ENCODE measurements at regions not wholly inside any gene's neighbourhood (a gene's known extent, or its start where the extent isn't known, plus 50 kb on each side); places are given as distances from the start of the nearest gene placed in this dataset.

DNA sequence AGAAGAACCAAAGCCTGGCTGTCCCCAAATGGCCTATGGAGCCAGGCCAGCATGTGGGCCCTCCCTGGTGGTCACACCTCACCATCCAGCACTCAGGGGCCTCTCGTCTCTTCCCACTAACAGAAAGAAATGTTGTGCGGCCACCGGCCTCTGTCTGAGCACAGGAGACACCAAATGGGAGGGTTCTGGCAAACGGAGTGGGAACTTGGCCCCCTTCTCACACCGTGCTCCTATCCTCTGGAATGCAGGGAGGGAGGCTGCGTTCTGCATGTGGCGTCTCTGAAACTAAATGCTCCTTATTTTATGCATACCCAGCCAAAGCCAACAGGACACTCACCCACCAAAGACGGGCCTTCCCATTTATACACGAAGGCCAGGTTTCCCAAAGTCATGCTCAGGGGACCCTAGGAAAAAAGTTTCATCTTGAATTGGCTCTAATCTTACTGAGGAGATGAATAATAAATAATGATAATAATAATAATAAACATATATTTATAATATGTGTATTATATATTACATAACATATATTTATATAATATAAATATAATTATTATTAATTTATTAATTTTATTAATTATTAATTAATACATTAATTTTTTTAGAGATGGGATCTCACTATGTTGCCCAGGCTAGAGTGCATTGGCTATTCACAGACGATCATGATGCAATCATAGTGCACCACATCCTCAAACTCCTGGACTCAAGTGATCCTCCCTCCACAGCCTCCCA lies 102.4 kb downstream of the FOXF2 start:
- DNase-seq (ENCODE audit: low read depth, low spot score) = no peak
- in situ Hi-C loops (cut with HindIII; ENCODE audit: low sequenced_read_pairs) = no loop called here
- no peak overlapping the region for H3K4me3 ChIP-seq (ENCODE audit: low read depth, low read length)
- TF ChIP-seq, protein P1, sequence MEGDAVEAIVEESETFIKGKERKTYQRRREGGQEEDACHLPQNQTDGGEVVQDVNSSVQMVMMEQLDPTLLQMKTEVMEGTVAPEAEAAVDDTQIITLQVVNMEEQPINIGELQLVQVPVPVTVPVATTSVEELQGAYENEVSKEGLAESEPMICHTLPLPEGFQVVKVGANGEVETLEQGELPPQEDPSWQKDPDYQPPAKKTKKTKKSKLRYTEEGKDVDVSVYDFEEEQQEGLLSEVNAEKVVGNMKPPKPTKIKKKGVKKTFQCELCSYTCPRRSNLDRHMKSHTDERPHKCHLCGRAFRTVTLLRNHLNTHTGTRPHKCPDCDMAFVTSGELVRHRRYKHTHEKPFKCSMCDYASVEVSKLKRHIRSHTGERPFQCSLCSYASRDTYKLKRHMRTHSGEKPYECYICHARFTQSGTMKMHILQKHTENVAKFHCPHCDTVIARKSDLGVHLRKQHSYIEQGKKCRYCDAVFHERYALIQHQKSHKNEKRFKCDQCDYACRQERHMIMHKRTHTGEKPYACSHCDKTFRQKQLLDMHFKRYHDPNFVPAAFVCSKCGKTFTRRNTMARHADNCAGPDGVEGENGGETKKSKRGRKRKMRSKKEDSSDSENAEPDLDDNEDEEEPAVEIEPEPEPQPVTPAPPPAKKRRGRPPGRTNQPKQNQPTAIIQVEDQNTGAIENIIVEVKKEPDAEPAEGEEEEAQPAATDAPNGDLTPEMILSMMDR (IDR thresholded peaks at IDR 0.05; ENCODE audit: low read depth, low read length) = no peak

DNA sequence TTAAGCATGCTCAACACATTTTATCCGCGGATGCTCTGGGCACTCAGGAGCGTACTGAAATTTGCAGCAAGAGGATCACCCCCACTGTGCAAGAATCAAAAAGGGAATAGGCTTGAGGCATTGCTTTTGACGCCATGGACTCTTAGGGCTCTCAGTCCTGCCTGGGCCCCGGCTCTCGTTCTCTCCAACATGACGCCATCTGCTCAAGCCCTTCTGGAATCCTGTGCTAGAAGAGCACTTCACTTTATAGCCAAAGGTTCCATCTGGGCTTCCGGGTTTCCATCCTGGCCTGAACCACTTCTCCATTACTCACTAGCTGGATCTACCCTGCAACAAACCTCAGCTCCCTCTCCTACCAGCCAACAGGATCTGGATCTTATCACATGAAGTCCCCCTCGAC lies 105.3 kb downstream of the FOXF2 start:
- TF ChIP-seq, protein P1 (IDR thresholded peaks at IDR 0.05; ENCODE audit: low read depth, low read length) = no peak
- H3K4me3 ChIP-seq (ENCODE audit: low read depth, low read length) = no peak overlapping the region
- in situ Hi-C loops (cut with HindIII; ENCODE audit: low sequenced_read_pairs) = no loop called here
- DNase-seq (ENCODE audit: low read depth, low spot score) = no peak

DNA sequence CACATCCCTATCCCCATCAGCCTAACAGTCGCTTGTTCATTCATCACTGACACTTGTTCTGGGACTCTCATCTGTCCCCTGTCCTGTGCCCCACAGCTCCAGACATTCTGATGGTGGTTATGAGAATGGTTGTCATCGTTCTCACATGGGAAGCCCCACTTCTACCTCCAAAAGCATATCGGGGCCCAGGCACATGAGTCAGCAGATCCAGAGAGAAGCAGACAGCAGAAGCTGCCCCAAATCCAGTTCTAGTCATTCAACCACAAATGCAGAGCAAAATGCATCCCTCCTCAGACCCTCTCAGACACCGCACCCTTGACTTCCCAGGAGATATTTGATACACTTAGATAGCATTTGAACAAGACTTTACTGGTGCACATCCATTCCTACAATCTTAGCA lies 106.0 kb downstream of the FOXF2 start:
- no peak overlapping the region for H3K4me3 ChIP-seq (ENCODE audit: low read depth, low read length)
- DNase-seq (ENCODE audit: low read depth, low spot score) = no peak
- TF ChIP-seq, protein P1 (IDR thresholded peaks at IDR 0.05; ENCODE audit: low read depth, low read length) = no peak
- in situ Hi-C loops (cut with HindIII; ENCODE audit: low sequenced_read_pairs) = no loop called here

DNA sequence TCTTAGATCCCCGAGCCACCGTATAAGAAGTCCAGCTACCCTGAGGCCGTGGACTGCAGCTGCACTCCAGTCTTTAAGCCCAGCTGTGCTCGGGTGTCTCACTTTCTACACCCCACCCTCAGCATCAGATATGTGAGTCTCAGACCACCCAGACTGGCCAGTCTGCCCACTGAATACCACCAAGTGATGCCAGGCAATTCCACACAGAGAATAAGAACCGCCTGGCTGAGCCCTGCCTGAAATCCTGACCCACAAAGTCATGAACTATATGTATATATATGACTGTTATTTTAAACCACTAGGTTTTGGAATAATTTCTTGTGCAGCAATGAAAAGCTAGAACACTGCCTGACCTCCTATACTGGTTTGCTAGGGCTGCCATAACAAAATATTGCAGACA lies 106.7 kb downstream of the FOXF2 start:
- in situ Hi-C loops (cut with HindIII; ENCODE audit: low sequenced_read_pairs) = no loop called here
- no peak for DNase-seq (ENCODE audit: low read depth, low spot score)
- no peak overlapping the region for H3K4me3 ChIP-seq (ENCODE audit: low read depth, low read length)
- TF ChIP-seq, protein P1 (IDR thresholded peaks at IDR 0.05; ENCODE audit: low read depth, low read length) = no peak

DNA sequence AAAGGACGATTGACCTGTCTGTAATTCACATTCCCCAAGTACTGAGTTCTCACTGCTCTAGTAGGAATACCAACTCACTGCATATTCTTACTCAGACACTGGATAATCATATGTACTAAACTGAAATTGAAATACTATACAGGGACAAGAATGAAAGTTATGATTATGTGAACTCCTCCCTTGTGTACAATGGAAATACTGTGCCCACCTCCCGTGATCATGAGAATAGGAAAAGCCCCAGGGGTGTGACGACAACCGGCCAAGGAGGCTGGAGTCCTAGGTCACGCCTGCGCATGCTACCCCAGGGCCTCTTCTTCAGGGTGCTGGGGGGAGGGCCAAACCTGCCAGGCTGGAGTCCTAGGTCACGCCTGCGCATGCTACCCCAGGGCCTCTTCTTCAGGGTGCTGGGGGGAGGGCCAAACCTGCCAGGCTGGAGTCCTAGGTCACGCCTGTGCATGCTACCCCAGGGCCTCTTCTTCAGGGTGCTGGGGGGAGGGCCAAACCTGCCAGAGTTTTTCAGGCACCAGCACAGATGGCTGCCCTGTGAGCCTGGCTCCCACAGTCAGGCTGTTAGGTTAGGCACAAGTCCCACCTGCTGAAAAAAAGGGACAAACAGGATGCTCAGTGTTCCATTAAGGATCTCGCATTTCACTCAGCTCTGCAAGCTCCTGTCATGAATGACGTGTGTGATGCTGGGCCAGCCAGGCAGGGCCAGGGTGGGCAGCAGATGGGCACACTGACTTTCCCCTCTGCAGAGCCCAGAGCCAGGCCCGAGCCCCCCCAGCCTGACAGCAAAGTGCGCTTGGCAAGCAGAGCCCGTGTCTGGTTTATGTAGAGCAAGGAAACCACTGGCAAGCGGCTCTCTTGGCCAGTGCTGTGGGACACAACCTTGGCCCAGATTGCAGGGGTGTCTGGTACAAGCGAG lies 107.7 kb downstream of the FOXF2 start:
- no peak overlapping the region for H3K4me3 ChIP-seq (ENCODE audit: low read depth, low read length)
- in situ Hi-C loops (cut with HindIII; ENCODE audit: low sequenced_read_pairs) = no loop called here
- no peak for DNase-seq (ENCODE audit: low read depth, low spot score)
- TF ChIP-seq, protein P1 (IDR thresholded peaks at IDR 0.05; ENCODE audit: low read depth, low read length) = no peak

DNA sequence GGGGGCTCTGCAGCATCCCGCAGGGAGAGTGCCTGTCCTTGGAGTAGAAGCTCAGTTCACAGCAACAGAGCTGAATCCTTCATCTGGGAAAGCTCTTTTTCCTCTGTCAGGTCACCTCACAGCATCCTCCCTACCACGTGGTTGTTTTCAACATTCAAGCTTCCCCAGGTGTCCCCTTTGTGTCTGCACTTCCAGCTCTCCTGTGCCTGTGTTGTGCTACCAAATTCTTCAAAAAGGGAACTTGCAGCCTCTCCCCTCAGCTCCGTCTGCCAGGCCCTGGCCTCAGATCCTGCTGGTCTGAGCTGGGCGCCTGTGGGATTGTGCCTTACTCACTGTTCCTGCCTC lies 108.4 kb downstream of the FOXF2 start:
- in situ Hi-C loops (cut with HindIII; ENCODE audit: low sequenced_read_pairs) = no loop called here
- TF ChIP-seq, protein P1 (IDR thresholded peaks at IDR 0.05; ENCODE audit: low read depth, low read length) = no peak
- no peak overlapping the region for H3K4me3 ChIP-seq (ENCODE audit: low read depth, low read length)
- no peak for DNase-seq (ENCODE audit: low read depth, low spot score)

Measured in astrocyte of the spinal cord (primary cell).